AG08396 (cell line): ENCODE measurements at regions not wholly inside any gene's neighbourhood (a gene's known extent, or its start where the extent isn't known, plus 50 kb on each side); places are given as distances from the start of the nearest gene placed in this dataset.

Source experiments
- DNase-seq: peaks from one replicate; pipeline ENCODE4 v3.0.0; 2012; ENCODE audit warnings: low spot score, mixed read lengths

DNA sequence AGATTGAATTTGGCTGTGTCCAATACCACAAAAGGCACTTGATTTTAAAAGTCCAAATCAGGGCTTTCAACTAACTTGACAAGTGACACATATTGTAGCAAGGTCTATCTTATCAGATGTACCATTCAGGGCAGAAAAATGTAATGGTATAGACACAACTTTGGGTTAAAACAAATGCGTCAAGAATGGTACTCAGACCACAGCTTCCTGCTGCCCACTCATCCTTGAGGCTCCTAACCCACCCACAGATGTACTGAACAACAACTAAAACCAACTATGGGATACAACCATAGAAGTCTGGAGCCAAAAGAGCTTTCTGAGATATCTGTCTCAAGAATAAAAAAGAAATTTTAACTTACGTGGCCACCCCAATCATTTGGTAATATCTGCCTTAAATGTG lies 105.2 kb downstream of the RBM43 start:
- no peak for DNase-seq

DNA sequence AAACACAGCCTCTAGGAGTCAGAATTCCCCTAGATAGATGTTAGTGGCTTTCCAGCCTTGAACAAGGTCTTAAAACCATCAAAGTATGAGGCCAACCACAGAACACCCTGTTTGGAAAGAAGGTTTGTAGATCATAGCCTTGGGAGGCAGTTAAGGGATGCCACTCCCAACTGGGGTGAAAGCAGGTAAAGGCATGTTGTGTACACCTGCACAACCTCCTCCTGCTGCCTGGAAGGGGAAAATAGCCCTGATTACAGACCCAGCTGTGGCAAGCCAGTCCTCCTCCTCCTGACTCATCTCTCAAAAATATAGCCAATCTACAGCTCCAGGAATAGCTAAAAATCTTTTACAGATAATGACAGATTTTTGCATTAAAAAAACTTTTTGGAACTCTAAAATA lies 108.1 kb downstream of the RBM43 start:
- DNase-seq = no peak

DNA sequence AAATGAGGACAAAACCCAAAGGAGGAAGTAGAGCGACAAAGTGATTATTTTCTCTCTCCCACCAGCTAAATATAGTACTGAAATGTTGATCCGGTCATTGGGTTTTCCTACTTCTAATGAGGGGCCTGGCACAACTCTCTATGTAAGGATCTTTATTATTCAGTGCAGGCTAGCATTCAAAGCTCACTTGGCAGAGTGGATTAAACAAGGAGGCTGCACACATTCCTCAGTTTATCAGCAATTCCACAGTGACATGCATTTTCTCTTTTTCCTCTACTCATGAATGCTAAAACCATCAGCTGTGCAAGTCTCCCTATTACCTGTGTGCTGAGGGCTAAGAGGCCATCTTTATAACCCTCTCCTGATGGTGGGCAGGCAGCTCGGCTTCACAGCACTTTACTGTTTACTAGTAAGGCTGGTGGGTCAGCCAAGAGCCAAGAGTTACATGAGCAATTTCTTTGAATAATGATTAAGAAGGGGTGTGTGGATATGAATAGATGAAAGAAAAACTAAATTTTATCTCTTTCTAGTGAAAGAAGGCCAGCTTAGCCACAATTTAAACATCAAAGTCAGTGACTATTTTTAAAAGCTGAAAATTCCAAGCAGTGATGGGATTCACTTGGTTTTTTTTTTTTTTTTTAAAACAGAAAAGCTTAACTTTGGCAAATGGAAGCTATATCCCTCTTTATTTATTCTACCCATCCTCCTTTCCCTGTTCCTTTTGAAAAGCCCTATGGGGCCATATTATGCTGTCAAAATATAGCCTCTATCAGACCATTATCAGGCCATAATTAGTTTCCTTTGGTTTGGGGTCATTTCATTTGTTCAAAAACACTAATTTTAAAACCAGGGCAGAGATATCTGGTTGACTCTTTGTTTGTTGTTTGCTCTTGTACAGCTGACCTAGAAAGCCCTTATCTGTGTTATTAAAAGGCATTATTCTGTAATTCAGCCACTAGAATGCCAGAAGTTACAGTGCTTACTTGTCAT lies 111.0 kb downstream of the RBM43 start:
- no peak for DNase-seq

DNA sequence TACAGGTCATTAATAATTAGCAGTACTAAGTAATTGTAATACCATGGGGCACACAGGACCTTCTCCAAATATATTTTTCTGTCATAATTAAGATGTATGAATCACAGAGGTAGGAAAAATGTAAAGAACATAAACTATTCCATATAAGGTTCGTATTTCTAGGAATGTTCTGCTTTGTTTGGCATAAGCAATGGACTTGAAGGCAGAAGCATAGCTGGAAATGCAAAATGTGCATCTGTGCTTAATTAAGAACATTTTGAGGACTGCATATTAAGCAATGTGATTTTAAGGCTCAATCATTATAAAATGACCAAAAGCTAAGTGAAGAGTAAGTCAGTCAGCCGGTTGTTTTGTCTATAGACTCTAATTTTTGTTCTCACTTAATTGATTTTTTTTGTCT lies 123.2 kb downstream of the RBM43 start:
- no peak for DNase-seq

GRCh38 chr2:151137526-151137925 lies 124.1 kb downstream of the RBM43 start:
- no peak for DNase-seq

DNA sequence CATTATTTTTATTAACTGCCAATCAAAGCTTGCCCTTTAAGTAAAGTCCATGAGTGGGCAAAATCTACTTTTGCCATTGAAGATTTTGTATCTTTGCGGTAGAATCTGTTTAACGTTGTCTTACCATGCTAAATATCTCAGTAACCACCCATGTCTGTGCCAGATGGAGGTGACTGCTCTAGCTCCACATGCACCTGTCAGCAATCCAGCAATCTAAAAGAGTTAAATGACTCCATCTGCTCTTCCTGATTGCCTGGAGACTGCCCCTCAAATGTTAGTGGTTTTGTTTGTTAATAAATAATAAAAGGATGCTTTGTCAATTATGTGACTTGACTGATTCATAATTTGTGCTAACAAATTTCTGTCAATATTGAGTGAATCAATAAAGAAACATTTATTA lies 141.7 kb downstream of the RBM43 start:
- no peak for DNase-seq

DNA sequence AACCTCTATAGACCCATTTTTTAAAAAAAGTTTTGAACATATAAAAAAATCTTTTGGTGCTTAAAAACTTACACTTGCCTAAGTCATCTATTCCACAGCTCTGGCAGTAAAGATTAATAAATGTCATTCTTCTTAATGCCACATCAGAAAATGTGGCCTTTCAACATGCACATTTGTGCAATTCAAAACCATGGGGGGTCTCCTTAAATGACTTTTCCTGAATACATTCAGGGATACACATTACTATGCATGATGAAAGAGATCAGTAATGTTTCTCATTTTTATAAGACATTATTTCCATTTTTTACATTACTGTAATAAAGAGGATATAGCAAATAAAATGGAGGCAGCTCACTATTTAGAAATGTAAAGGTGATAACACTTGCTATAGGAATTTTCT lies 142.3 kb downstream of the RBM43 start:
- no peak for DNase-seq

GRCh38 chr2:151118269-151118668 lies 143.4 kb downstream of the RBM43 start:
- no peak for DNase-seq

DNA sequence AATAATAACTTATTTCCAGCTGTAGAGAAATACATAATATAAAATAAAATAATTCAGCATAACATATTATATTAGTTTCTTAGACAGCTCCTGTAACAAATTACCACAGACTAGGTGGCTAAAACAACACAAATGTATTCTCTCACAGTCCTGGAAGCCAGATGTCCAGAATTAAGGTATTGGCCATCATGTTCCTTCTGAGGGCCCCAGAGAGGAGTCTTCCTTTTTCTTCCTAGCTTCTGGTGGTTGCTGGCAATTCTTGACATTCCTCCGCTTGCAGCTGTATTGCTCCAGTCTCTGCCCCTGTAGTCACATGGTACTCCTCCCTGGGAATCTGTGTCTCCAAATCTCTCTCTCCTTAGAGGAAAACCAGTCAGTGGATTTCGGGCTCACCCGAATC lies 146.8 kb downstream of the RBM43 start:
- peak; percentile 9 for DNase-seq

DNA sequence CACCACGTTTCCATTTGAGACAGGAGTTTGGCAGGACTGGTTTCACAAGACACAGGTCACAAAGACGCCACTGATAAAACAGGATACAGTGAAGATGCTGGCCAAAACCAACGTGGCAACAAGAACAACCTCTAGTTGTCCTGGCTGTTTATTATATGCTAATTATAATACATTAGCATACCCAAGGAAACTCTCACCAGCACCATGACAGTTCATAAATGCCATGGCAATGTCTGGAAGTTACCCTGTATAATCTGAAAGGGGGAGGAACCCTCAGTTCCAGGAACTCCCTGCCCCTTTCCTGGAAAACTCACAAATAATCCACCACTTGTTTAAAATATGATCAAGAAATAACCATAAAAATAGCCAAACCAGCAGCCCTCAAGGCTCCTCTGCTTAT lies 148.3 kb downstream of the RBM43 start:
- no peak for DNase-seq

DNA sequence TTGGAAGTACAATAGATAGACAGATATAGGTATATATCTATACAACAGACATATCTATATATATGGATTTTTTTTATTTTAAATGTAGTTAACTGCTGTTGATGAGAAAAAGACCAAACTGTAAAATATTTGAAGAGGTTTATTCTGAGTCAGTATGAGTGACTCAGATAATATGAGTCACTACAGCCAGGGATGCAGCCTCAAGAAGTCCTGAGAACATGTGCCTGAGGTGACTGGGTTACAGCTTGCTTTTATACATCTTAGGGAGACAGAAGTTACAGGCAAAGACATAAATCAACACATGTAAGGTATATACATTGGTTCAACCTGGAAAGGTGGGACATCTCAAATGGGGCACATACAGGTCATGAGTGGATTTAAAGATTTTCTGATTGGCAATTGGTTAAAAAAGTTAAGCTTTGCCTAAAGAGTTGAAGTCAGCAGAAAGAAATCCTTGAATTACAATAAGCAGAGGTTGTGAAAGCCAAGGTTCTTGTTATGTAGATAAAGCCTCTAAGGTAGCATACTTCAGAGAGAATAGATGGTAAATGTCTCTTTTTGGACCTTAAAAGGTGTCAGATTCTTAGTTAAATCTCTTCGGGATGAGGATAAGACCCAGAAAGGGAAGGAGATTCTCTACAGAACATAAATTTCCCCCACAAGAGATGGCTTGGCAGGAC lies 149.9 kb downstream of the RBM43 start:
- peak; percentile 62 for DNase-seq

- DNase-seq = no peak
These were observed 154.7 kb downstream of the RBM43 start for GRCh38 chr2:151106805-151107506.

DNA sequence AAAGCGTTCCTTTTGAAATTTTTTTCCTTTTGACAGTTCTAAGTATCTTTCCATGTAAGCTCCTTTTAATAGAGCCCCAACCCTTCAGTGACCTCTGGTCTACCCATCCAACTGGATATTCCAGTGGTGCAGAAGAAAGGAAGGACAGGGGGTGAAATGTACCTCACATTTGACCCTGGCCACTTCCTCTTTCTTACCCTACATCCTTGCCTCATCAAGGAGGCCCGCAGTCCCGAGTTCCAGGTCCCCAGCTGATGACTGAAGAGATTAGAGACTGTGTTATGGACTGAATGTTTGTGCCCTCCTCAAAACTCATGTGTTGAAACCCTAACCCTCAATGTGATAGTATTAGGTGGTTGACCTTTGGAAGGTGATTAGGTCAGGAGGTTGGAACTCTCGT lies 158.1 kb downstream of the RBM43 start:
- no peak for DNase-seq

- DNase-seq = no peak
These were observed 159.4 kb downstream of the RBM43 start for GRCh38 chr2:151102226-151102625.

GRCh38 chr2:151098841-151099240 lies 162.8 kb downstream of the RBM43 start:
- no peak for DNase-seq

DNA sequence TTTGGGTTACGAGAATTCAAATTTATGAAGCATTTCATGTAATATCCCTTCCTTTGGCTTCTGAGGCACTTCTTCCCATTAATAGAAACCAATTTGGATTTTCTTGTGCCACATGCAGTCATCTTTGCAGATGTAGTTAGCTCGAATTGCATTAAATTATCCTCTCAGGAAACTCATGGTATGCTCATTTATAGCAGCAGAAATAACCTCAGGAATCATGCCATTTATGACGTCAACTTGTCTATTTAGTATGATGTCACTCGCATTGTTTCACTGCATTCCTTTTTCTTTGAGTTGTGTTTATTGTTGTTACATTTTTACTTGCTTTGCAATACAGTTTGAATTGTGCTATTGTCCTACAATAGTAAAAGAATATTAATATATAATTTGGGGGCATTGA lies 163.8 kb downstream of the RBM43 start:
- DNase-seq = no peak

DNA sequence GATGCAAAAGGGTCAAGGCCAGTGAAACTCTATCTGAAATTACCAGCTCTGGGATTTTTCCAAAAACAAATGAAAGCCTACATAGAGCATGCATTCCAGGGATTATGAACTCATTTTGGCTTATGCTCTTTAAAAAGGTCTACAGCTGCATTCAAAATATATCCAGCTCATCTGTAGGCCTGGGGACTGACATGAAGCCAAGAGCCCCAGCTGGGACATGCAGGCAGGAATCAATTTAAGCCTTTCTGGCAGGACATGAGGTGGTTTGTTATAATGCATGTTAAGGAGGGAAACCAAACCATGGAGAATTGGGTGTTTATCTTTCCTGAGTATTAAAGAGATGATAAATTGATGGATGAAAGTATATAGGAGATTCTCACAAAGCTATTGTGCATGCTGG lies 164.5 kb downstream of the RBM43 start:
- no peak for DNase-seq

DNA sequence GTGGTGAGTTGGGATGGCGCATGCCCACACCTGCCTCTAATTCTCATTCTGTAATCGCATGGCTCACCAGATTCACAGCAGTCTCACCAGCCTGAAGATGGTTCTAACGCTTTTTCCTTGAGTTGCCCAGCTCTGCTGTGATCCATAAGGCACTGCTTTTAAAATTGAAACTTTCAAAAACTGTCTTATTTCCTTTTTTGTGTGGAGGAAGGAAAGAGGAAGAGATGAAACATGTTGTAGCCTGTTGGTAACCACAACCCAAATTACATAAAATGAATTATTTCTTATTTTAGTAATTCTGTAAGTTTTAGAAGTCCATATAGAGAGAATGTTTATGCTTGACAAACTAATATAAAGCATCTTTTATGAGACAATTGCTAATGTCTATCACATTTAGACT lies 165.4 kb downstream of the RBM43 start:
- no peak for DNase-seq

- DNase-seq = no peak
These were observed 166.2 kb downstream of the RBM43 start for GRCh38 chr2:151095463-151095862.

- DNase-seq = no peak
These were observed 170.1 kb downstream of the RBM43 start for GRCh38 chr2:151091583-151091982.

GRCh38 chr2:151087377-151087776 lies 174.3 kb downstream of the RBM43 start:
- DNase-seq = no peak

- no peak for DNase-seq
These were observed 176.5 kb downstream of the RBM43 start for GRCh38 chr2:151085181-151085611.
